Sigmoid colon (tissue), 6 donors: ENCODE measurements at regions not wholly inside any gene's neighbourhood (a gene's known extent, or its start where the extent isn't known, plus 50 kb on each side); places are given as distances from the start of the nearest gene placed in this dataset.

Experiments
- DNase-seq: peaks from one replicate; pipeline ENCODE4 v3.0.0-alpha.2; 2019
- H3K27ac ChIP-seq, 4 donors: fragments of 200-600 bp; sonication (generic); one replicate each; pipeline ENCODE4 v1.5.1; 2016 to 2019; ENCODE audit warnings: mild to moderate bottlenecking in 1 of 4
- H3K27me3 ChIP-seq, 3 donors: fragments of 200-600 bp; sonication (generic); one replicate each; pipeline ENCODE4 v1.5.1; 2019; ENCODE audit warnings: mild to moderate bottlenecking in 1 of 3
- H3K36me3 ChIP-seq, 4 donors: fragments of 200-600 bp; sonication (generic); one replicate each; pipeline ENCODE4 v1.5.1; 2016 to 2019
- H3K4me1 ChIP-seq, 4 donors: fragments of 200-600 bp; sonication (generic); one replicate each; pipeline ENCODE4 v1.5.1; 2017 to 2019
- H3K4me3 ChIP-seq, 4 donors: fragments of 200-600 bp; sonication (generic); one replicate each; pipeline ENCODE4 v1.5.1; 2017 to 2019; ENCODE audit warnings: mild to moderate bottlenecking in 2 of 4, moderate library complexity in 1 of 4
- H3K9me3 ChIP-seq, 4 donors: fragments of 200-600 bp in 3 of 4; sonication (generic) in 3 of 4; one replicate each; pipeline versions ENCODE4 v1.5.1 to v1.6.1; 2013 to 2019
- EP300 ChIP-seq, 4 donors: sonication (generic); formaldehyde crosslinking; IDR thresholded peaks; one replicate each; pipeline ENCODE4 v1.6.1; 2017; ENCODE audit warnings: antibody characterized with exemption in 4 of 4
- POLR2A ChIP-seq, 2 donors: fragments of 450-650 bp; IDR thresholded peaks; one replicate each; pipeline ENCODE4 v1.6.1; 2016; ENCODE audit warnings: antibody characterized with exemption in 2 of 2, mild to moderate bottlenecking in 2 of 2, moderate library complexity in 2 of 2
- POLR2AphosphoS5 ChIP-seq, 4 donors: sonication (generic); formaldehyde crosslinking; IDR thresholded peaks; one replicate each; pipeline ENCODE4 v1.6.1; 2017; ENCODE audit warnings: antibody characterized with exemption in 4 of 4
- WGBS, 2 donors: extraction: QIAGEN DNeasy Blood & Tissue Kit; methylation state at CpG; one replicate each; pipeline ENCODE4 v1.1.7; 2013; 5-methylcytosine and 5-hydroxymethylcytosine counted together
- intact Hi-C: fragments of 100-400 bp; cut with DNase I; formaldehyde crosslinking; loops from one replicate; pipeline ENCODE4 v1.15.1; 2023
- TF ChIP-seq, protein P1 (sequence below), 4 experiments: fragments of 450-650 bp in 3 of 4; fragments of 200-600 bp in 1 of 4; IDR thresholded peaks; one replicate each; pipeline ENCODE4 v1.5.1; 2016 to 2019; ENCODE audit warnings: antibody characterized with exemption in 4 of 4, mild to moderate bottlenecking in 3 of 4, moderate library complexity in 2 of 4
- donor health status: healthy with polysubstance abuse.
- donor health status: healthy.

DNA sequence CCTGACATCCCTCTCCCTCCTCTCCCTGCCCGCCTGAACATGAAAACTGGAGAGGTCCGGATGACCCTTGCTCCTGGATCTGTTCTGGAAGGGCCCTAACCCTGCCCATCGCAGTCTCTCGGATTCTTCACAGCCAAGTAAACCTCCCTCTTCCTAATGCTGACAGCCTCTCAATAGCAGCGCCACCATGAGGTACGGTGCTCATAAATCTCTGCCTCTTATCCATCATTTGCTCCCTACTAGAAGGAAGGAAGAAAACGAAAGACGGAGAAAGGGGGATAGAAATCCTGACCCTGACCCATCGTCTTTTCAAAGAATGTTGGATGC lies 257.9 kb downstream of the BCL11A start:
- TF ChIP-seq POLR2A (IDR thresholded peaks at IDR 0.05), result no peak
- TF ChIP-seq POLR2AphosphoS5 (IDR thresholded peaks at IDR 0.05), result no peak
- TF ChIP-seq, protein P1, sequence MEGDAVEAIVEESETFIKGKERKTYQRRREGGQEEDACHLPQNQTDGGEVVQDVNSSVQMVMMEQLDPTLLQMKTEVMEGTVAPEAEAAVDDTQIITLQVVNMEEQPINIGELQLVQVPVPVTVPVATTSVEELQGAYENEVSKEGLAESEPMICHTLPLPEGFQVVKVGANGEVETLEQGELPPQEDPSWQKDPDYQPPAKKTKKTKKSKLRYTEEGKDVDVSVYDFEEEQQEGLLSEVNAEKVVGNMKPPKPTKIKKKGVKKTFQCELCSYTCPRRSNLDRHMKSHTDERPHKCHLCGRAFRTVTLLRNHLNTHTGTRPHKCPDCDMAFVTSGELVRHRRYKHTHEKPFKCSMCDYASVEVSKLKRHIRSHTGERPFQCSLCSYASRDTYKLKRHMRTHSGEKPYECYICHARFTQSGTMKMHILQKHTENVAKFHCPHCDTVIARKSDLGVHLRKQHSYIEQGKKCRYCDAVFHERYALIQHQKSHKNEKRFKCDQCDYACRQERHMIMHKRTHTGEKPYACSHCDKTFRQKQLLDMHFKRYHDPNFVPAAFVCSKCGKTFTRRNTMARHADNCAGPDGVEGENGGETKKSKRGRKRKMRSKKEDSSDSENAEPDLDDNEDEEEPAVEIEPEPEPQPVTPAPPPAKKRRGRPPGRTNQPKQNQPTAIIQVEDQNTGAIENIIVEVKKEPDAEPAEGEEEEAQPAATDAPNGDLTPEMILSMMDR (IDR thresholded peaks at IDR 0.05), result no peak
- TF ChIP-seq EP300 (IDR thresholded peaks at IDR 0.05), result no peak
- 47 to 85% methylated on average over 9 of the region's 9 CpGs for WGBS, 2 donors
- Histone ChIP-seq H3K27me3 (no peaks in the 10 kb centered on the region), H3K36me3 (no peaks in the 10 kb centered on the region), H3K27ac (no peak overlapping the region), H3K9me3 (no peaks in the 10 kb centered on the region), H3K4me3 (no peak overlapping the region), H3K4me1 (no peaks in the 10 kb centered on the region)
- intact Hi-C loops, result no loop called here
- DNase-seq, result no peak

DNA sequence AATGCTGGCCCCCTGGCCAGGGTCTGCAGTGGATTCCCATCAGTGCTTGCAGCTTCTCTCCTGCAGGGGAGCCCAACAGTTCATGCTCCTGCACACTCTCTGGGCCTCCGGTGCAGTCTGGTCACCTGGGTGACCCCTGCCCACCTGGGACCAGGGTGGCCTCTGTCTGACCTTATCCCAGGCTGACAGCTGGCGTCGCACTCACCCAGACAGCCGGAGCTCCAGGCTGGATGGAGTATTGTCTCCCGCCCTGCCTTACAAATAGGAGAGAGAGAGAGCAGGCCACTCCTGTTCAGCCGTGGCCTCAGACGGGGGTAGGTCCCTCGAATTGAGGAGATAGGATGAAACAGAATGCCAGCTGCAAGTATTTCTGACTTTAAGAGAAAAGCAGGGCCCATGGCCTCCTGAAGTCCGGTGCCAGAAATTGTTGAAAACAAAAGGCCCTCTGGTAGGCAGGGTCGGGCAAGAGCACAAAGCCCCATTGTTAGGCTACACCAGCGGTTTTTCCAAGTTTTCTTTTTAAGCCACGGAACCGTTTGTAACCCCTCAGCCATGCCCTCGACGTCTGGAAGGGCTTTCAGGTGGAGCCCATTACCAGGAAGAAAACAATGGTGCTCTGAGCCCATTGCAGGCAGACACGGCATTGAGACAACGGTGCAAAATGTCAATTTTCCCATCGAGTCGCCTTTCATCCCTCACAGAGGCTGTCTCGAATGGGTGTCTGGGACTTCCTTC lies 258.4 kb downstream of the BCL11A start:
- no peak overlapping the region for H3K27ac ChIP-seq
- H3K9me3 ChIP-seq, result no peaks in the 10 kb centered on the region
- 16 to 62% methylated on average over 20 of the region's 20 CpGs for WGBS, 2 donors
- intact Hi-C loops, result no loop called here
- H3K4me3 ChIP-seq, result no peak overlapping the region
- H3K36me3 ChIP-seq, result no peaks in the 10 kb centered on the region
- no peaks in the 10 kb centered on the region for H3K4me1 ChIP-seq
- no peaks in the 10 kb centered on the region for H3K27me3 ChIP-seq
- DNase-seq, result no peak
- TF ChIP-seq, protein P1 (IDR thresholded peaks at IDR 0.05), result no peak
- TF ChIP-seq POLR2AphosphoS5 (IDR thresholded peaks at IDR 0.05) (no peak), EP300 (IDR thresholded peaks at IDR 0.05) (no peak), POLR2A (IDR thresholded peaks at IDR 0.05) (no peak)

DNA sequence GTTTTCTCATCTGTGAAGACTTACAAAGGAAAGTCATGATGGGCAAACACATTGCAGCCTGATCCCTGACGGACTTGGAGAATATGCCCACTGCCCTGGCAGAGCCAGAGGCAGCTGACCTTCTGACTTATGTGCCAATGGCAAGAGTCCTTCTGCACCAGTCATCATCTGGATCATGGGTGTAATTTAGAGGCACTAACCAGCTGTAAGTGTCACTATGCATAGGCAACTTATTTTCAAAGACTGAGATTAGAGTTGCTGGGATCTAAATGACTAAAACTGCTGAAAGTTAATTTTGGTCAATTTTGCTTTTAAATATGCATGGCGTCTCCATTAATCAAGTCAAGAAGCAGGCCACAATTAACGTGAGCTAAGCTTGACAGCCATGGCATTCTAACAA lies 261.2 kb downstream of the BCL11A start:
- Histone ChIP-seq H3K9me3 (no peaks in the 10 kb centered on the region), H3K4me1 (no peaks in the 10 kb centered on the region), H3K27ac (no peak overlapping the region), H3K36me3 (no peaks in the 10 kb centered on the region), H3K27me3 (no peaks in the 10 kb centered on the region), H3K4me3 (no peak overlapping the region)
- no peak for DNase-seq
- intact Hi-C loops, result no loop called here
- no peak for TF ChIP-seq POLR2AphosphoS5 (IDR thresholded peaks at IDR 0.05)
- WGBS, 2 donors, result 87 to 94% methylated on average over 3 of the region's 3 CpGs

DNA sequence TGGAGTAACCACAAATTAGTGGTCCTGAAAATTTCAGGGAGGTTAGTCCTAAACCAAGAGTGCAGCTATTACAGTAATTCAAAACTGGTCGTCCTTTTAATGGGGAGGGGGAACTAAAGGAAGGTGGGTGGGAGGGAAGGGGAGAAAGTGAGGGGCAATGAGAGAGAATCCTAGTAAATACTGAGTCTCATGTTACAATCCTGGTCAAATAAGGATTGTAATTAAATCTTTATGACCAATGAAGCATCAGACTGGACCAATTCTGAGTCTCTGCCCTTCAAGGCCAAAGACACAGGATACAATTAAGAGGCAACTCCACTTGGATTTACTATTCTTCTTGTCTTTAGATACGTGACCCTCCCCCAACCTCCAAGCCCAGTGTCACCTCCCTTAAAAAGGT lies 262.9 kb downstream of the BCL11A start:
- no peak overlapping the region for H3K4me3 ChIP-seq
- no peaks in the 10 kb centered on the region for H3K4me1 ChIP-seq
- no peak overlapping the region for H3K27ac ChIP-seq
- TF ChIP-seq POLR2AphosphoS5 (IDR thresholded peaks at IDR 0.05) (no peak), EP300 (IDR thresholded peaks at IDR 0.05) (no peak), POLR2A (IDR thresholded peaks at IDR 0.05) (no peak)
- TF ChIP-seq, protein P1 (IDR thresholded peaks at IDR 0.05), result no peak
- H3K9me3 ChIP-seq, result no peaks in the 10 kb centered on the region
- no peak for DNase-seq
- H3K36me3 ChIP-seq, result no peaks in the 10 kb centered on the region
- intact Hi-C loops, result no loop called here
- 20 to 65% methylated on average over 2 of the region's 2 CpGs for WGBS, 2 donors
- H3K27me3 ChIP-seq, result no peaks in the 10 kb centered on the region

DNA sequence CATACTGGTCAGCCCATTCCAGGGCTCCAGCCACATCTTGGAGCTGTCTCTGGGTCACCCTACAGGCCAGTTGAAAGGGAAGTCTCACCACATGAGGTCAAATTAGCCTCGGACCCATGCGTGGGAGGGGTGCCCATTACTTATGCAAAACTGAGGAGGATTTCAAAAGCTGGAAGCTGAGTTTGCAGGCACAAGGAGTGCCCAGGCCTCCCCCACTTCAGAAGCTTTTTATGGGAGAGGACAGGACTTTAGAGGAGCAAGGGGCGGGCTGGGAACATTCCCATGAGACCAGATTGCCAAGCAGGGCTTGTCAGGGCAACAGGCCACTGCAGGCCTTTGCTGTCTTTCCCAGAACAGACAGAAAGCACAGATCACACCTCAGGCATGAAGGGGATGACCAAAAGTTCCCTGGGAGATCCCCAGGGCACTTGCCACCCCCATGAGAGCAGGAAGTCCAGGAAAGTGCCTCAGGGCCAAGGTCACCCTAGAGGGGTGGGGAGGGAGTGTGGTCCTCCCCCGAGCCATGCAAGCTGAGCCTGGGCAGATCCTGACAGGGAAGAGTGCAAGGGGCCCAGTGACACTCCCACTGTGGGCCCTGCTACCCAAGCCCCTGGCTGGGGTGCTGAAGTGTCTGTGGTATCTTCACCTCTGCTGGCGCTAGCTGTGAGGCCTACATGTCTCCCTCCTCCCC lies 267.7 kb downstream of the BCL11A start:
- intact Hi-C loops, result no loop called here
- 84 to 85% methylated on average over 5 of the region's 5 CpGs for WGBS, 2 donors
- no peak overlapping the region for H3K4me3 ChIP-seq
- H3K4me1 ChIP-seq, result no peaks in the 10 kb centered on the region
- H3K27ac ChIP-seq, result no peak overlapping the region
- no peaks in the 10 kb centered on the region for H3K9me3 ChIP-seq
- H3K36me3 ChIP-seq, result no peaks in the 10 kb centered on the region
- no peak for DNase-seq
- H3K27me3 ChIP-seq, result no peaks in the 10 kb centered on the region
- TF ChIP-seq, protein P1 (IDR thresholded peaks at IDR 0.05), result no peak
- no peak for TF ChIP-seq POLR2A (IDR thresholded peaks at IDR 0.05)
- no peak for TF ChIP-seq EP300 (IDR thresholded peaks at IDR 0.05)
- TF ChIP-seq POLR2AphosphoS5 (IDR thresholded peaks at IDR 0.05), result no peak
